Neural cell (in vitro differentiated cells): ENCODE measurements at regions not wholly inside any gene's neighbourhood (a gene's known extent, or its start where the extent isn't known, plus 50 kb on each side); places are given as distances from the start of the nearest gene placed in this dataset.

Experiments used
- H2AFZ ChIP-seq: fragments of 200-600, 300-800 bp; sonication (generic), shearing (Covaris generic); 2 replicates; pipeline ENCODE4 v1.6.0; 2014; ENCODE audit warnings: low read depth, mild to moderate bottlenecking, antibody characterized with exemption, low read length, moderate library complexity
- H3F3A ChIP-seq: fragments of 200-600 bp; shearing (Covaris generic); 2 replicates; pipeline ENCODE4 v1.6.1; 2016; ENCODE audit warnings: mild to moderate bottlenecking, moderate library complexity, mixed read lengths, antibody characterized with exemption, low read length; ENCODE audit not compliant: insufficient read depth, poor library complexity, severe bottlenecking
- H3K27ac ChIP-seq: fragments of 200-600, 300-800 bp; sonication (generic), shearing (Covaris generic); 2 replicates; pipeline ENCODE4 v1.5.1; 2014; ENCODE audit warnings: mild to moderate bottlenecking, low read length, moderate library complexity
- H3K27me3 ChIP-seq: fragments of 300-800, 200-600 bp; sonication (generic), shearing (Covaris generic); 2 replicates; pipeline ENCODE4 v1.6.0; 2014; ENCODE audit warnings: mild to moderate bottlenecking, low read depth, low read length, moderate library complexity; ENCODE audit not compliant: insufficient read depth
- H3K36me3 ChIP-seq: fragments of 300-800, 200-600 bp; sonication (generic), shearing (Covaris generic); 2 replicates; pipeline ENCODE4 v1.5.1; 2014; ENCODE audit warnings: mild to moderate bottlenecking, antibody characterized with exemption, low read length, moderate library complexity; ENCODE audit not compliant: insufficient read depth
- H3K4me2 ChIP-seq: fragments of 300-800, 200-600 bp; sonication (generic), shearing (Covaris generic); 2 replicates; pipeline ENCODE4 v1.6.0; 2014; ENCODE audit warnings: mild to moderate bottlenecking, low read length
- H3K4me3 ChIP-seq: fragments of 300-800, 200-600 bp; sonication (generic), shearing (Covaris generic); 2 replicates; pipeline ENCODE4 v1.5.1; 2014; ENCODE audit warnings: mild to moderate bottlenecking, low read length, moderate library complexity
- H3K79me2 ChIP-seq: fragments of 200-600 bp; shearing (Covaris generic); replicated peaks from 2 replicates; pipeline ENCODE4 v1.6.0; 2014; ENCODE audit warnings: mild to moderate bottlenecking, low read length, moderate library complexity; ENCODE audit not compliant: insufficient read depth
- H3K9ac ChIP-seq: fragments of 300-800, 200-600 bp; sonication (generic), shearing (Covaris generic); 2 replicates; pipeline ENCODE4 v1.6.1; 2016; ENCODE audit warnings: mild to moderate bottlenecking, low read length, mixed read lengths
- H3K9me2 ChIP-seq: fragments of 200-600 bp; shearing (Covaris generic); 2 replicates; pipeline ENCODE4 v1.6.1; 2016; ENCODE audit warnings: mild to moderate bottlenecking, low read length, mixed read lengths; ENCODE audit not compliant: insufficient read depth
- H3K9me3 ChIP-seq: fragments of 200-600, 300-800 bp; sonication (generic), shearing (Covaris generic); 2 replicates; pipeline ENCODE4 v1.6.1; 2016; ENCODE audit warnings: mild to moderate bottlenecking, mixed run types, low read length, moderate library complexity, mixed read lengths
- H4K20me1 ChIP-seq: fragments of 200-600 bp; shearing (Covaris generic); 2 replicates; pipeline ENCODE4 v1.6.1; 2016; ENCODE audit warnings: mild to moderate bottlenecking, mixed run types; ENCODE audit not compliant: insufficient read depth
- CTCF ChIP-seq: fragments of 450-650 bp; IDR thresholded peaks from 2 replicates; pipeline ENCODE4 v1.5.1; 2014; ENCODE audit warnings: antibody characterized with exemption, mild to moderate bottlenecking, moderate library complexity; ENCODE audit not compliant: poor library complexity, severe bottlenecking
- EP300 ChIP-seq: fragments of 450-650 bp; conservative IDR thresholded peaks from 2 replicates; pipeline ENCODE4 v1.6.1; 2014; ENCODE audit warnings: antibody characterized with exemption, mild to moderate bottlenecking, moderate library complexity; ENCODE audit not compliant: poor library complexity, severe bottlenecking
- EZH2 ChIP-seq: fragments of 200-600, 300-800 bp; shearing (Covaris generic), sonication (generic); IDR thresholded peaks from 2 replicates; pipeline ENCODE4 v1.6.1; 2014; ENCODE audit warnings: antibody characterized with exemption, low read length, borderline replicate concordance, mild to moderate bottlenecking; ENCODE audit not compliant: insufficient read depth, poor library complexity, severe bottlenecking
- MXI1 ChIP-seq: fragments of 450-650 bp; conservative IDR thresholded peaks from 2 replicates; pipeline ENCODE4 v1.6.1; 2014; ENCODE audit warnings: antibody characterized with exemption, mild to moderate bottlenecking; ENCODE audit not compliant: poor library complexity, severe bottlenecking
- POLR2AphosphoS5 ChIP-seq: IDR thresholded peaks from 2 replicates; pipeline ENCODE4 v1.6.1; 2012
- RAD21 ChIP-seq: fragments of 450-650 bp; conservative IDR thresholded peaks from 2 replicates; pipeline ENCODE4 v1.6.1; 2014; ENCODE audit warnings: antibody characterized with exemption, mild to moderate bottlenecking, moderate library complexity
- SMC3 ChIP-seq: fragments of 450-650 bp; conservative IDR thresholded peaks from 2 replicates; pipeline ENCODE4 v1.6.1; 2014; ENCODE audit warnings: antibody characterized with exemption, mild to moderate bottlenecking, moderate library complexity; ENCODE audit not compliant: poor library complexity
- TAF1 ChIP-seq: IDR thresholded peaks from 2 replicates; pipeline ENCODE4 v1.6.1; 2012; ENCODE audit warnings: low read depth
- TF ChIP-seq, protein P1 (sequence below): IDR thresholded peaks from 2 replicates; pipeline ENCODE4 v1.6.1; 2012; ENCODE audit warnings: borderline replicate concordance

GRCh38 chr4:24265989-24266388, 318.4 kb downstream of the DHX15 start:
- H4K20me1 ChIP-seq: no peaks in the 10 kb centered on the region
- no peak overlapping the region for H3K4me3 ChIP-seq
- no peaks in the 10 kb centered on the region for H3K9me3 ChIP-seq
- H3K27ac ChIP-seq: no peak overlapping the region
- H3K79me2 ChIP-seq: no peaks in the 10 kb centered on the region
- no peaks in the 10 kb centered on the region for H3K36me3 ChIP-seq
- no peak overlapping the region for H2AFZ ChIP-seq
- TF ChIP-seq, protein P1, sequence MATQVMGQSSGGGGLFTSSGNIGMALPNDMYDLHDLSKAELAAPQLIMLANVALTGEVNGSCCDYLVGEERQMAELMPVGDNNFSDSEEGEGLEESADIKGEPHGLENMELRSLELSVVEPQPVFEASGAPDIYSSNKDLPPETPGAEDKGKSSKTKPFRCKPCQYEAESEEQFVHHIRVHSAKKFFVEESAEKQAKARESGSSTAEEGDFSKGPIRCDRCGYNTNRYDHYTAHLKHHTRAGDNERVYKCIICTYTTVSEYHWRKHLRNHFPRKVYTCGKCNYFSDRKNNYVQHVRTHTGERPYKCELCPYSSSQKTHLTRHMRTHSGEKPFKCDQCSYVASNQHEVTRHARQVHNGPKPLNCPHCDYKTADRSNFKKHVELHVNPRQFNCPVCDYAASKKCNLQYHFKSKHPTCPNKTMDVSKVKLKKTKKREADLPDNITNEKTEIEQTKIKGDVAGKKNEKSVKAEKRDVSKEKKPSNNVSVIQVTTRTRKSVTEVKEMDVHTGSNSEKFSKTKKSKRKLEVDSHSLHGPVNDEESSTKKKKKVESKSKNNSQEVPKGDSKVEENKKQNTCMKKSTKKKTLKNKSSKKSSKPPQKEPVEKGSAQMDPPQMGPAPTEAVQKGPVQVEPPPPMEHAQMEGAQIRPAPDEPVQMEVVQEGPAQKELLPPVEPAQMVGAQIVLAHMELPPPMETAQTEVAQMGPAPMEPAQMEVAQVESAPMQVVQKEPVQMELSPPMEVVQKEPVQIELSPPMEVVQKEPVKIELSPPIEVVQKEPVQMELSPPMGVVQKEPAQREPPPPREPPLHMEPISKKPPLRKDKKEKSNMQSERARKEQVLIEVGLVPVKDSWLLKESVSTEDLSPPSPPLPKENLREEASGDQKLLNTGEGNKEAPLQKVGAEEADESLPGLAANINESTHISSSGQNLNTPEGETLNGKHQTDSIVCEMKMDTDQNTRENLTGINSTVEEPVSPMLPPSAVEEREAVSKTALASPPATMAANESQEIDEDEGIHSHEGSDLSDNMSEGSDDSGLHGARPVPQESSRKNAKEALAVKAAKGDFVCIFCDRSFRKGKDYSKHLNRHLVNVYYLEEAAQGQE: no peak
- no peak for TF ChIP-seq CTCF
- no peaks in the 10 kb centered on the region for H3K9me2 ChIP-seq
- H3K9ac ChIP-seq: no peak overlapping the region
- H3F3A ChIP-seq: no peaks in the 10 kb centered on the region
- no peak overlapping the region for H3K4me2 ChIP-seq
- no peaks in the 10 kb centered on the region for H3K27me3 ChIP-seq

DNA sequence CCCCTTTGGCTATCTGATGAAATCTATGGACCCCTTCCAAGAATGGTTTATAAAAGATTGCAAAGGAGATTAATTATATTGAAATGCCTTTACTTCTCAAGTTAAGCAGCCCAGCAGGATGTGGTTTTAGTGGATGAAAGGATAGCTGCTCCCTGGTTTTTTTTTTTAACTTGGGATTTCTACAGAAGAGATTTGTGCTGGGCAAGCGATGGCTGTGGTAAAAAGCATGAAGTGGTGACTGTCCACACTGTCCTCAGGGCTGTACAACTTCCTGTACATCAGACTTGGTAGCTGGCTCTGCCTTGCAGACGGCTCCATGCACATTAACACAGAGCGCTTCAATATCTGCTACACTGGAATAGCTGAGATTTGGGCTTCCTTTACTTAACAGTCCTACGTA, 321.7 kb downstream of the DHX15 start:
- H3K9me2 ChIP-seq: no peaks in the 10 kb centered on the region
- H3K9me3 ChIP-seq: no peaks in the 10 kb centered on the region
- no peak overlapping the region for H3K4me3 ChIP-seq
- H3K79me2 ChIP-seq: no peaks in the 10 kb centered on the region
- H2AFZ ChIP-seq: no peak overlapping the region
- no peaks in the 10 kb centered on the region for H3K27me3 ChIP-seq
- no peak overlapping the region for H3K4me2 ChIP-seq
- no peaks in the 10 kb centered on the region for H4K20me1 ChIP-seq
- no peaks in the 10 kb centered on the region for H3K36me3 ChIP-seq
- H3F3A ChIP-seq: no peaks in the 10 kb centered on the region
- H3K27ac ChIP-seq: no peak overlapping the region
- TF ChIP-seq CTCF: no peak
- TF ChIP-seq TAF1: no peak
- no peak for TF ChIP-seq SMC3
- TF ChIP-seq MXI1: no peak
- TF ChIP-seq RAD21: no peak
- no peak for TF ChIP-seq EZH2
- TF ChIP-seq, protein P1: no peak
- no peak for TF ChIP-seq POLR2AphosphoS5
- no peak for TF ChIP-seq EP300
- H3K9ac ChIP-seq: no peak overlapping the region
